Stimulated activated naive B cell treated with anti-CD40 and anti-IgM and Interleukin-4, amounts not matched to agents 10 μg/mL and 1 μg/mL and 100 μg/mL, for 72 hours (primary cell): ENCODE measurements at regions not wholly inside any gene's neighbourhood (a gene's known extent, or its start where the extent isn't known, plus 50 kb on each side); places are given as distances from the start of the nearest gene placed in this dataset.

Source experiments
- ATAC-seq, 2 donors: fragments of 150-1000 bp; cut with Tn5 transposase; replicated peaks; 2 replicates each; pipeline ENCODE4 v1.10.0; 2021; ENCODE audit warnings: moderate library complexity in 1 of 2
- DNase-seq: peaks from one replicate; pipeline ENCODE4 v3.0.0; 2021
- H3K27ac Mint-ChIP-seq: one replicate; pipeline ENCODE4 v1.8.0; 2022; ENCODE audit warnings: mild to moderate bottlenecking, mixed read lengths
- H3K27me3 Mint-ChIP-seq, 2 donors: one replicate each; pipeline ENCODE4 v1.8.0; 2022; ENCODE audit warnings: mixed read lengths in 2 of 2
- H3K36me3 Mint-ChIP-seq, 2 donors: one replicate each; pipeline ENCODE4 v1.8.0; 2022; ENCODE audit warnings: mixed read lengths in 2 of 2, mild to moderate bottlenecking in 1 of 2
- H3K4me1 Mint-ChIP-seq, 2 donors: one replicate each; pipeline ENCODE4 v1.8.0; 2022; ENCODE audit warnings: mixed read lengths in 2 of 2, mild to moderate bottlenecking in 1 of 2
- H3K4me3 Mint-ChIP-seq, 2 donors: one replicate each; pipeline ENCODE4 v1.8.0; 2022; ENCODE audit warnings: mild to moderate bottlenecking in 2 of 2, mixed read lengths in 2 of 2, moderate library complexity in 1 of 2
- H3K9me3 Mint-ChIP-seq, 2 donors: one replicate each; pipeline ENCODE4 v1.8.0; 2022; ENCODE audit warnings: mixed read lengths in 2 of 2, mild to moderate bottlenecking in 1 of 2

DNA sequence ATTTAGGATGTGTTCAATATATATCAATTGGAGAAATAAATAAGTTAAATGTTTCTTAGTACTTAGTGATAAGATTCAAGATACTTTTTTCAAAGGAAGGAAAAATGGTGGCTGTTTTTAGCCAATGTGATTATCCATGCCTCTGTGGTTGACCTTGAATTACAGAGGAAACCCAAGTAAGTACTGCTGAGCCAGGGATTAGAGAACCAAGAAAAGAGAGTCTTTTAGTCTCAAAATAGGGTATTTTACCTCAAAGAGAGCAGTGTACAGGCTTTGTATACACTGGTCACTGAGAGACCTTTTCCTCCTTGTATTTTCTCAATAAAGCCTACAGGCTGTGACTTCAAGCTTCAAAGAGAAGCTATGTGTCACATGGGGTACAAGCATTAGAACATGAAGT lies 1075.3 kb downstream of the ADGRL3 start:
- ATAC-seq (no peak), DNase-seq (no peak)
- Mint-ChIP-seq H3K9me3 (peaks cover 6 to 7% of the 10 kb centered on the region in 2 donors), H3K4me3 (no peak overlapping the region), H3K36me3 (no peaks in the 10 kb centered on the region), H3K27ac (no peak overlapping the region), H3K27me3 (no peaks in the 10 kb centered on the region), H3K4me1 (no peaks in the 10 kb centered on the region)

- Mint-ChIP-seq H3K9me3 (peaks cover 6 to 7% of the 10 kb centered on the region in 2 donors), H3K27ac (no peak overlapping the region), H3K4me1 (no peaks in the 10 kb centered on the region), H3K4me3 (no peak overlapping the region), H3K27me3 (no peaks in the 10 kb centered on the region), H3K36me3 (no peaks in the 10 kb centered on the region)
- DNase-seq (no peak), ATAC-seq (no peak)
These were observed 1074.7 kb downstream of the ADGRL3 start for GRCh38 chr4:62274782-62275181.

DNA sequence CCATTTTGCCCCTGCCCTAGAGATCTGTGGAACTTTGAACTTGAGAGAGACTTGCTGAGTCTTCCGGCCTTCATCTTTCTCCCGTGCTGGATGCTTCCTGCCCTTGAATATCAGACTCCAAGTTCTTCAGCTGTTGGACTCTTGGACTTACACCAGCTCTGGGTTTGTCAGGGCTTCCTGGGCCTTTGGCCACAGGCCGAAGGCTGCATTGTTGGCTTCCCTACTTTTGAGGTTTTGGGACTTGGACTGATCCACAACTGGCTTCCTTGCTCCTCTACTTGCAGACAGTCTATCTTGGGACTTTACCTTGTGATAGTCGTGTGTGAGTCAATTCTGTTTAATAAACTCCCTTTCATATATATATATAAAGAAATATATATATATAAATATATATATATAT lies 1071.0 kb downstream of the ADGRL3 start:
- H3K27ac Mint-ChIP-seq, result no peak overlapping the region
- no peak overlapping the region for H3K4me3 Mint-ChIP-seq

GRCh38 chr4:62269918-62270317 lies 1069.8 kb downstream of the ADGRL3 start:
- Mint-ChIP-seq H3K36me3 (no peaks in the 10 kb centered on the region), H3K9me3 (peaks cover 4 to 7% of the 10 kb centered on the region in 2 donors), H3K4me3 (no peak overlapping the region), H3K27ac (no peak overlapping the region), H3K4me1 (no peaks in the 10 kb centered on the region), H3K27me3 (no peaks in the 10 kb centered on the region)
- no peak for DNase-seq
- ATAC-seq, result no peak

More for the DNA sequence above, 1071.0 kb downstream of the ADGRL3 start:
- no peaks in the 10 kb centered on the region for H3K4me1 Mint-ChIP-seq
- no peaks in the 10 kb centered on the region for H3K36me3 Mint-ChIP-seq
- DNase-seq (no peak), ATAC-seq (no peak)
- peaks cover 5 to 7% of the 10 kb centered on the region in 2 donors for H3K9me3 Mint-ChIP-seq
- no peaks in the 10 kb centered on the region for H3K27me3 Mint-ChIP-seq

- ATAC-seq (no peak), DNase-seq (no peak)
- Mint-ChIP-seq H3K27ac (no peak overlapping the region), H3K27me3 (no peaks in the 10 kb centered on the region), H3K4me3 (no peak overlapping the region), H3K4me1 (no peaks in the 10 kb centered on the region), H3K36me3 (no peaks in the 10 kb centered on the region), H3K9me3 (peaks cover 0 to 2% of the 10 kb centered on the region in 2 donors)
These were observed 1063.3 kb downstream of the ADGRL3 start for GRCh38 chr4:62263454-62263853.

GRCh38 chr4:62262676-62263075 lies 1062.5 kb downstream of the ADGRL3 start:
- Mint-ChIP-seq H3K4me3 (no peak overlapping the region), H3K9me3 (peaks cover 0 to 2% of the 10 kb centered on the region in 2 donors), H3K36me3 (no peaks in the 10 kb centered on the region), H3K4me1 (no peaks in the 10 kb centered on the region), H3K27ac (no peak overlapping the region), H3K27me3 (no peaks in the 10 kb centered on the region)
- DNase-seq (no peak), ATAC-seq (no peak)

DNA sequence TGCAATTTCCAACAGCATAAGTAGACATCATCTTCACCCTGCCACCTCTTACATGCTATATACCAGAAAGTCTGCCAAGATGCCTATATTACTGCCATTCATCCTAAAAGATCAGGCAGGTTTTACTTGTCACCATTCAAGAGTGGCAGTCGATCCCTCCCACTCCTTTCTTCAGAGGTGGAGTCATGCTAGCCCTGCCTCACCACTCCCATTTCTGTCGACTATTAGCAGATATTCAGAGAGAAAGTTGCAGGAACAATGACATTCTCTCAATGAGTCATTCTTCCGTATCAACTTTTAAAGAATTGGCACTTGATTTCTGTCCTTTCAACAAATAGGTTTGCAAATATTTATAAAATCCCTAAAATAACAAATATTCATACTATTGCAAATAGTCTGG lies 1060.1 kb downstream of the ADGRL3 start:
- Mint-ChIP-seq H3K4me3 (no peak overlapping the region), H3K36me3 (no peaks in the 10 kb centered on the region), H3K4me1 (no peaks in the 10 kb centered on the region), H3K27me3 (no peaks in the 10 kb centered on the region), H3K27ac (no peak overlapping the region), H3K9me3 (peaks cover 0 to 2% of the 10 kb centered on the region in 2 donors)
- ATAC-seq, result no peak
- DNase-seq, result no peak

GRCh38 chr4:62256479-62256878 lies 1056.4 kb downstream of the ADGRL3 start:
- H3K36me3 Mint-ChIP-seq, result no peaks in the 10 kb centered on the region
- no peak overlapping the region for H3K27ac Mint-ChIP-seq
- no peak overlapping the region for H3K4me3 Mint-ChIP-seq
- H3K9me3 Mint-ChIP-seq, result peaks cover 0 to 2% of the 10 kb centered on the region in 2 donors
- H3K4me1 Mint-ChIP-seq, result no peaks in the 10 kb centered on the region
- ATAC-seq (no peak), DNase-seq (no peak)
- no peaks in the 10 kb centered on the region for H3K27me3 Mint-ChIP-seq

- no peak for ATAC-seq
- Mint-ChIP-seq H3K36me3 (no peaks in the 10 kb centered on the region), H3K4me3 (no peak overlapping the region), H3K9me3 (peaks cover 0 to 2% of the 10 kb centered on the region in 2 donors), H3K27ac (no peak overlapping the region), H3K27me3 (no peaks in the 10 kb centered on the region), H3K4me1 (no peaks in the 10 kb centered on the region)
- no peak for DNase-seq
These were observed 1052.6 kb downstream of the ADGRL3 start for GRCh38 chr4:62252728-62253127.

DNA sequence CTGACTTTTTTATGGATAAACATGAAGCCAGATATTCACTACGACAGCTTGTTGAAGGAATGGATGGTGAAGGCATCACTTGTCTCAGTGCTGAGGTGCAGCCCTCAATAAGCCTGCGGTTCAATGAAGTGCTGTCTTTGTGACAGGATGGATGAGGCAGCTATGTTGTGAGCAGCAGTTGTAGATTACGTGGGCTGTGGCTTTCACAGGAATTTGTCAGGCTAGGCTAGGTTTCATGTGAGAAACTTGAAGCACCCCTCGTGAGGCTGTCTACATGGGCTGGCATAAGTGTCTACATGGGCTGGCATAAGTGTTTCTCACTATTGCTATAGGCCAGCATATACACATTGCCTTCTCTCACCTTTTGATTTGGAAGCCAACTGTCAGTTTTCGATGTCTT lies 1050.0 kb downstream of the ADGRL3 start:
- no peak overlapping the region for H3K4me3 Mint-ChIP-seq
- ATAC-seq, result no peak
- no peak for DNase-seq
- no peaks in the 10 kb centered on the region for H3K27me3 Mint-ChIP-seq
- H3K9me3 Mint-ChIP-seq, result no peaks in the 10 kb centered on the region
- H3K36me3 Mint-ChIP-seq, result no peaks in the 10 kb centered on the region
- no peak overlapping the region for H3K27ac Mint-ChIP-seq
- H3K4me1 Mint-ChIP-seq, result no peaks in the 10 kb centered on the region

DNA sequence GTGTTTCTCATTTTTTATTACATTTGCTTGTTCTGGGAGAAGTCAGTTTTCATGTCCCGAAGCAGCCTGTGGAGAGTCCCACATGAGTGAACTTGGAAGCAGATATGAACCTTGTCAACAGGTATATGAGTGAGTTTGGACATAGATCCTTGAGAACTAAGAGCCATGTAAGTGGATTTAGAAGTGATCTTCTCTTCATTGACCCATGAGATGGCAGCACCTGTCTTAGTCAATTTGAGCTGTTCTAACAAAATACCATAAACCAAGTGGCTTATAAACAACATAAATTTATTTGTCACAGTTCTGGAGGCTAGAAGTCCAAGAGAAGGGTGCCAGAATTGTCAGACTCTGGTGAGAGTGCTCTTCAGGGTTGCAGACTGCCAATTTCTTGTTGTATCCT lies 1043.8 kb downstream of the ADGRL3 start:
- Mint-ChIP-seq H3K9me3 (peaks cover 0 to 8% of the 10 kb centered on the region in 2 donors), H3K4me3 (no peak overlapping the region), H3K27ac (no peak overlapping the region)

GRCh38 chr4:62235911-62236310 lies 1035.8 kb downstream of the ADGRL3 start:
- no peak overlapping the region for H3K27ac Mint-ChIP-seq
- peaks cover 4 to 6% of the 10 kb centered on the region in 2 donors for H3K9me3 Mint-ChIP-seq
- H3K27me3 Mint-ChIP-seq, result no peaks in the 10 kb centered on the region
- H3K36me3 Mint-ChIP-seq, result no peaks in the 10 kb centered on the region
- no peak for DNase-seq
- no peaks in the 10 kb centered on the region for H3K4me1 Mint-ChIP-seq
- no peak overlapping the region for H3K4me3 Mint-ChIP-seq
- no peak for ATAC-seq

More for the DNA sequence above, 1043.8 kb downstream of the ADGRL3 start:
- ATAC-seq (no peak), DNase-seq (no peak)
- Mint-ChIP-seq H3K27me3 (no peaks in the 10 kb centered on the region), H3K4me1 (no peaks in the 10 kb centered on the region), H3K36me3 (no peaks in the 10 kb centered on the region)

- DNase-seq (no peak), ATAC-seq (no peak)
- H3K36me3 Mint-ChIP-seq, result no peaks in the 10 kb centered on the region
- no peak overlapping the region for H3K27ac Mint-ChIP-seq
- no peaks in the 10 kb centered on the region for H3K27me3 Mint-ChIP-seq
- peaks cover 0 to 4% of the 10 kb centered on the region in 2 donors for H3K9me3 Mint-ChIP-seq
- no peak overlapping the region for H3K4me3 Mint-ChIP-seq
- H3K4me1 Mint-ChIP-seq, result no peaks in the 10 kb centered on the region
These were observed 1032.7 kb downstream of the ADGRL3 start for GRCh38 chr4:62232814-62233213.

DNA sequence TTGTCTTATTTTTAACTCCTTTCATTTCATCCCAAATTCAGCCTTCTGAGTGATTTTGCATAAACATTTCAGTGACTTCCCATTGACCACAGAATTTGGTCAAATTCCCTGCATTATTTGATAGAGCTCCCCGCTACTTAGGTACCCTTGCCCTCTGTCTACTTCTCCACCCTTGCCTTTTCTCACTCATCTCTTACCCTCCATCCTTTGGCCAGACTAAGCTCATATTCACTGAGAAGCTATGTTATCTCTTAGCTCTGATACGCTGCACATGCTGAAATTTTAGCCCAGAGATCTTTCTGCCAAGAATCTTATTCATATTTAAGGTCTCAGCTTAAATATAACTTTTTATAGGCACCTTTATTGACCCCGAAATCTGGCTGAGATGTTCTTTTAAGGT lies 1031.9 kb downstream of the ADGRL3 start:
- no peak for DNase-seq
- no peaks in the 10 kb centered on the region for H3K4me1 Mint-ChIP-seq
- no peak for ATAC-seq
- H3K4me3 Mint-ChIP-seq, result no peak overlapping the region
- no peaks in the 10 kb centered on the region for H3K27me3 Mint-ChIP-seq
- no peak overlapping the region for H3K27ac Mint-ChIP-seq
- no peaks in the 10 kb centered on the region for H3K36me3 Mint-ChIP-seq
- peaks cover 0 to 4% of the 10 kb centered on the region in 2 donors for H3K9me3 Mint-ChIP-seq

DNA sequence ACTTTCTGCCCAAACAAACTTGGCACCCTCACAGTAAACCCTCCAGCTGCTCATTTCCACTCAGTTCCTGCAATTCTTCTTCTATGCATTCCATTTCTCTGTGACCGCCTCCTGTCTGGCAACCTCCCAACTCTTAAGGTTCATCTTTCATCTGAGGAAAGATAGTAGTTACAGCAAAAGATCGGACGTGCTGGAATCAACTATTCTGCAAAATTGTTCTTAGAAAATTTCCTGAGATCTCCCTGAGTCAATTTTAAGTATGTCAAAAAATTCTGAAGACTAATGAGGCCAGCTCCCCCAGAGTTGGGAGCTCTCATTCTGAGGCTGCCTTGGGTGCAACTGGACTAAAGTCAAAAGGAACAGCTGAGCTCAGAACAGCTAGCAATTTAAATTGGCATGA lies 1026.0 kb downstream of the ADGRL3 start:
- Mint-ChIP-seq H3K4me3 (no peak overlapping the region), H3K27me3 (no peaks in the 10 kb centered on the region), H3K36me3 (no peaks in the 10 kb centered on the region), H3K4me1 (no peaks in the 10 kb centered on the region), H3K9me3 (peaks cover 0 to 1% of the 10 kb centered on the region in 2 donors), H3K27ac (no peak overlapping the region)
- DNase-seq, result no peak
- no peak for ATAC-seq

GRCh38 chr4:62222121-62222520 lies 1022.0 kb downstream of the ADGRL3 start:
- no peak for DNase-seq
- no peak overlapping the region for H3K4me3 Mint-ChIP-seq
- no peaks in the 10 kb centered on the region for H3K36me3 Mint-ChIP-seq
- H3K9me3 Mint-ChIP-seq, result peaks cover 0 to 4% of the 10 kb centered on the region in 2 donors
- H3K4me1 Mint-ChIP-seq, result no peaks in the 10 kb centered on the region
- no peaks in the 10 kb centered on the region for H3K27me3 Mint-ChIP-seq
- no peak for ATAC-seq
- H3K27ac Mint-ChIP-seq, result no peak overlapping the region
